Stomach smooth muscle (tissue), 2 donors: ENCODE measurements at regions not wholly inside any gene's neighbourhood (a gene's known extent, or its start where the extent isn't known, plus 50 kb on each side); places are given as distances from the start of the nearest gene placed in this dataset.

Experiments used
- H3K27ac ChIP-seq: one replicate; pipeline ENCODE4 v1.7.0; 2013; ENCODE audit warnings: mild to moderate bottlenecking, low read length, inconsistent platforms
- H3K27me3 ChIP-seq, 2 donors: one replicate each; pipeline ENCODE4 v1.7.0; 2013; ENCODE audit warnings: low read length in 2 of 2; ENCODE audit not compliant: insufficient read depth in 2 of 2, control insufficient read depth in 1 of 2
- H3K36me3 ChIP-seq, 2 donors: one replicate each; pipeline ENCODE4 v1.7.0; 2013; ENCODE audit warnings: low read length in 2 of 2; ENCODE audit not compliant: control insufficient read depth in 2 of 2, insufficient read depth in 2 of 2
- H3K4me1 ChIP-seq: one replicate; pipeline ENCODE4 v1.7.0; 2013; ENCODE audit warnings: low read length; ENCODE audit not compliant: control insufficient read depth, insufficient read depth
- H3K4me3 ChIP-seq, 2 donors: one replicate each; pipeline ENCODE4 v1.7.0; 2013; ENCODE audit warnings: low read length in 2 of 2
- H3K9ac ChIP-seq, 2 donors: one replicate each; pipeline ENCODE4 v1.7.0; 2013; ENCODE audit warnings: low read length in 2 of 2, mild to moderate bottlenecking in 1 of 2
- H3K9me3 ChIP-seq, 2 donors: one replicate each; pipeline ENCODE4 v1.7.0; 2013; ENCODE audit warnings: low read length in 2 of 2; ENCODE audit not compliant: control insufficient read depth in 2 of 2
- donor health status: healthy.
- donor health status: Pancreatic carcinoma.

DNA sequence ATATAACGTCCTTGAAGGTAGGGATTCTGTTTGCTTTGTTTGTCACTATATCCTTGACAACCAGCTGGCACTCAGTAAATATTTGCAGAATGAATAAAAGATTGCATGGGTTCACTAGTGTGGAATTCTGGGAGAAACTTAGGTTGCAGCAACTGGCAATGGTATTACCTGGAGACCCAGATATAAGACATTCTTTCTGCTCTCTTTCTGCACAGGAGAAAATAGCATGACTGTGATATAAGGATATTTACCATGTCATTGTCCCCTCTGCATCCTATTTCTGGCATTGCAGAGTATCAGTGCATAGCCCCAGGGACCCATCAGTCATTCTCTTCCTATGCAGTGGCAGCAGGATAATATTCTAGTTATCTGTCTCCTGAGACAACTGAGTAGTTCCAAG is 308.9 kb upstream of the LRRC7 start:
- no peak overlapping the region for H3K27ac ChIP-seq
- H3K36me3 ChIP-seq: no peaks in the 10 kb centered on the region
- H3K27me3 ChIP-seq: no peaks in the 10 kb centered on the region
- H3K4me3 ChIP-seq: no peak overlapping the region
- peaks cover 2% of the 10 kb centered on the region for H3K4me1 ChIP-seq
- H3K9me3 ChIP-seq: no peaks in the 10 kb centered on the region
- no peak overlapping the region for H3K9ac ChIP-seq

DNA sequence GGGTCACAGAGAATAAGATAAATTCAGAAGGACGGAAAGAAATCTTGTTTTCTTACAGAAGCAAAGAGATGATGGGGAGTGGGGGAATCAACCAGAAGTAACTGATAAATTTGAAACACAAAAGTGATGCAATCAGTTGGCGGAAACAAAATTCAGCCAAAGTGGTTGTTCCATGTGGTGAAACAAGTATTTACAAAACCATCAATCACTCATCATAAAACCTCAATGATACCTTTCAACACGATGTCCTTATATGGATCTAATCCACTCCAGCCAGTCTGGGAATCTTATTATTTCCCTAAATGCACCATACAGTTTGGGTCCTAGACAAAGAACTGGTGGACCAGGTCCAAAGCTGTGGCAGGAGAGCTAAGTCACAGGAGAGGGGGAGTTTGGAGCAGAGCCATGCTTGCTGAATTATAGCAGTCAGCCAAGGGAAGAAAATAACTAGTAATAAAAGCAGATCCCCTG is 303.8 kb upstream of the LRRC7 start:
- peaks cover 10% of the 10 kb centered on the region for H3K4me1 ChIP-seq
- H3K4me3 ChIP-seq: no peak overlapping the region
- H3K27me3 ChIP-seq: no peaks in the 10 kb centered on the region
- H3K36me3 ChIP-seq: no peaks in the 10 kb centered on the region
- H3K9me3 ChIP-seq: no peaks in the 10 kb centered on the region
- H3K27ac ChIP-seq: no peak overlapping the region
- H3K9ac ChIP-seq: no peak overlapping the region

DNA sequence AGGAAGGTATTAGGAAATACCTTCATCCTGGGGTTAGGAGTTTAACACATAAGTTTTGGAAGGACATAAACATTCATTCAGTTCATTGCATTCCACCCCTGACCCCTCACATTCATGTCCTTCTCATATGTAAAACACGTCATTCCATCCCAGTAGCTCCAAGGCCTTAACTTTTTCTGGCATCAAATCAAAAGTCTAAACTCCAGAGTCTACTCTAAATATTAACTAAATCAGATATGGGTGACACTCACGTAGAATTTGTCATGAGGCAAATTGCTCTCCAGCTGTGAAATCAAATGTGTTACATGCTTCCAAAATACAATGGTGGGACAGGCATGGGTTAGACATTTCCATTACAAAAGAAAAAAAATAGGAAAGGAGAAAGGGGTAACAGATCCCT is 298.2 kb upstream of the LRRC7 start:
- Histone ChIP-seq H3K27me3 (no peaks in the 10 kb centered on the region), H3K9me3 (no peaks in the 10 kb centered on the region), H3K4me3 (no peak overlapping the region), H3K4me1 (peaks cover 3% of the 10 kb centered on the region), H3K27ac (no peak overlapping the region), H3K36me3 (no peaks in the 10 kb centered on the region), H3K9ac (no peak overlapping the region)

DNA sequence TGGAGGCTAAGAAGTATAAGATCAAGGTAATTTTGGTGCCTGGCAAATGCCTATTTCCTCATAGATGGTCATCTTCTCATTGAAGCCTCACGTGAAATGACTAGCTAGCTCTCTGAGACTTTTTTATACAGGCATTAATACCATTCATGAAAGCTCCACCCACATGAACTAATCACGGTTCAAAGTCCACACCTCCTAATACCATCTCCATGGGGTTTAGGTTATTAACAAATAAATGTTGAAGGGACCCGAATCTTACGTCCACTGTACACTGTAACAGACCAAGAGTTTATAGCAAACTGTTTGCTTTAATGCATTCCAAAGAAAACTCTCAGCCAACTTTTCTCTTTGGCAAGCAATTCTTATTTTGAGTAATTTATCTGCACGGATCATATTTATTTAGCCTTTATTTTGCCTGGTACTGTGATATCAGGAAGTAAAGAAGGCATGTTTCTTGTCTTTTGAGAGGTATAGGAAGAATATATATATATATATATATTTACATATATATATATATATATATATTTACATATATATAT is 296.1 kb upstream of the LRRC7 start:
- no peak overlapping the region for H3K27ac ChIP-seq
- no peaks in the 10 kb centered on the region for H3K4me1 ChIP-seq
- no peak overlapping the region for H3K4me3 ChIP-seq
- no peak overlapping the region for H3K9ac ChIP-seq
- H3K27me3 ChIP-seq: no peaks in the 10 kb centered on the region
- no peaks in the 10 kb centered on the region for H3K36me3 ChIP-seq
- H3K9me3 ChIP-seq: no peaks in the 10 kb centered on the region

DNA sequence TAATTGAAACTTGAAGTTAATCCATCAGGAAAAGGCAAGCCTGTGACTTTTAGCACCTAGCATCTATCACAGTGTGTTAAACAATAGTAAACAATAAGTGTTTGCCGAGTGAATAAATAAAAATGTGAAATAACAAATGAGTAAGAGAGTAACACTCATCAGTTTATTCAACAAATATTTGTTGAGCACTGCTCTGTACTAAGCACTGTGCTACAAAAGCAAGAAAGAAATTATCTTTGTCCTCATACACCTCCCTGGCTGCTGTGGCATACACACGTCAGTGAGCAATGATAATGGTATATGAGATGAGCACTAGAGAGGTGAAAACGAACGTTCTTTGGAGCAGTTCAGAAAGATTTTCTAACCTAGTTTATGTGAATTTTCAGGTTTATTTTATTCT is 295.0 kb upstream of the LRRC7 start:
- no peaks in the 10 kb centered on the region for H3K36me3 ChIP-seq
- H3K4me1 ChIP-seq: no peaks in the 10 kb centered on the region
- H3K27me3 ChIP-seq: no peaks in the 10 kb centered on the region
- H3K27ac ChIP-seq: no peak overlapping the region
- no peak overlapping the region for H3K9ac ChIP-seq
- no peaks in the 10 kb centered on the region for H3K9me3 ChIP-seq
- H3K4me3 ChIP-seq: no peak overlapping the region

DNA sequence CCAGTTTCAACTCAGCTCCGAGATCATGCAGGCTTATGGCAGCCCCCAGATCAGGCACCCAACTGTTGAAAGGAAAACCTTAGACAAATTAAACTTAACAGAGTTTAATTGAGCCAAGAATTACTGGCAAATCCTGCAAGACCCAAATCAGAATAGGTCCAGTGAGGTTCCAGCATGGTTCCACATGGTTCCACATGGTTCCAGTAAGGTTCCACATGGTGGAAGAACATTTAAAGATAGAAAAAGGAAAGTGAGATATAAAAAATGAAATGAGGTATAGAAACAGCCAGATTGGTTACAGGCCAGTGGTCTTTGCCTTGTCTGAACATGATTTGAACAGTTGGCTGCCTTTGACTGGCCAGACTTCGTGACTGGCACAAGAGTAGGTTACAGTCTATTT is 288.8 kb upstream of the LRRC7 start:
- Histone ChIP-seq H3K9me3 (no peaks in the 10 kb centered on the region), H3K36me3 (no peaks in the 10 kb centered on the region), H3K4me3 (no peak overlapping the region), H3K4me1 (no peaks in the 10 kb centered on the region), H3K27ac (no peak overlapping the region), H3K9ac (no peak overlapping the region), H3K27me3 (no peaks in the 10 kb centered on the region)

DNA sequence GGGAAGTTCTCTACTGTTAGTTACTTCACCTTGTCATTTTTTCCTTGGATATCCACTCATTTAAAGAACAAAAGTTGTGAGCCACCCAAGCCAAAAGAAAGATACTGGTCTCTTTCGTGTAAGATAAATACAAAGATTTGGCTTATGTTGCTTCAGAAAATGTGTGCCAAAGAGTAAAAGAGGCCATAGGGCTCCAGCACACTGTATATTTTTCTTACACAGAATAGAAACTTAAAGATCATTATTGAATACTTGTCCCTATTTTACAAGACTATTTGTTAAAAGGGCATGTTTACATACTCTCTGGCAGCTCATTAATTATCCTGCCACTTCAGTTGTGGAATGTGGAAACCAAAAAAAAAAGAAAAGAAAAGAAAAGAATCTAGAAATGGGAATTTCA is 284.2 kb upstream of the LRRC7 start:
- Histone ChIP-seq H3K27me3 (no peaks in the 10 kb centered on the region), H3K4me1 (no peaks in the 10 kb centered on the region), H3K27ac (no peak overlapping the region), H3K36me3 (no peaks in the 10 kb centered on the region), H3K9me3 (no peaks in the 10 kb centered on the region), H3K4me3 (no peak overlapping the region), H3K9ac (no peak overlapping the region)

DNA sequence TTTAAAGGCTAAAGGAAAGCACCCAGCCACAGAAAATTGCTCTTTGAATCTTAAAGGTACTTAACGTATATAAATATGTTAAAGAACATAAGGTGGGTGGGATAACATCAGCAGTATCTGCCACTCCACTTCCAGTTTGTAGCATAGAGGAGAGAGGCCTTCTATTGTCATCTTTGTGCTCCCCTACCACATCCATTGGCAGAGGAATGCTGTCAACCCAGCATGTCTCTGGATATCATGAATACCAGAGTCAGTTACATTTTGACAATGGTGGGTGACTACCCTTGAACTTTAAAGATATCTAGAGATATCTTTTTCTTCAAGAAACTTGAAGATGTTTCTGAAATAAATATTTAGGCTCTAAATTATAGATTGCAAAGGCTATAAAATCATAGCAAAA is 283.2 kb upstream of the LRRC7 start:
- no peak overlapping the region for H3K9ac ChIP-seq
- H3K4me1 ChIP-seq: no peaks in the 10 kb centered on the region
- H3K36me3 ChIP-seq: no peaks in the 10 kb centered on the region
- no peak overlapping the region for H3K27ac ChIP-seq
- H3K4me3 ChIP-seq: no peak overlapping the region
- no peaks in the 10 kb centered on the region for H3K9me3 ChIP-seq
- H3K27me3 ChIP-seq: no peaks in the 10 kb centered on the region

DNA sequence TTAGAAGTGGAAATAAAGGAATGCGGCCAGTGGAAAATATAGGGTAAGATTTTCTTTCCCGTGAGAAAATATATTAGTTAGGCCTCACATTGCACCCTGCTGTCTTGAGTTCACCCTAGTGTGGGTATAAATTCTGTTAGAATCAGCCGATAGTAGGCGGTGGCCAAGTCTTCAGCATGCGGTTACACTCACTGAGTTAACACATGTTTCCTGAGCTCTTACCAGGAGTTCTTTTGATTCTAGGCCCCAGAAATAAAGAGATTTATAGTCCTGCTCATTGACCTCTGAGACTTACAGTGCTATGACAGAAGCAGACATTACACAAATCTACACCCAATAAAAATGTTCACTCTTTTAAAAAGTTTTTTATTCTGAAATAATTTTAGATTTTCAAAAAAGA is 279.3 kb upstream of the LRRC7 start:
- H3K9ac ChIP-seq: no peak overlapping the region
- no peaks in the 10 kb centered on the region for H3K9me3 ChIP-seq
- no peaks in the 10 kb centered on the region for H3K27me3 ChIP-seq
- H3K36me3 ChIP-seq: no peaks in the 10 kb centered on the region
- no peak overlapping the region for H3K4me3 ChIP-seq
- no peak overlapping the region for H3K27ac ChIP-seq
- no peaks in the 10 kb centered on the region for H3K4me1 ChIP-seq

DNA sequence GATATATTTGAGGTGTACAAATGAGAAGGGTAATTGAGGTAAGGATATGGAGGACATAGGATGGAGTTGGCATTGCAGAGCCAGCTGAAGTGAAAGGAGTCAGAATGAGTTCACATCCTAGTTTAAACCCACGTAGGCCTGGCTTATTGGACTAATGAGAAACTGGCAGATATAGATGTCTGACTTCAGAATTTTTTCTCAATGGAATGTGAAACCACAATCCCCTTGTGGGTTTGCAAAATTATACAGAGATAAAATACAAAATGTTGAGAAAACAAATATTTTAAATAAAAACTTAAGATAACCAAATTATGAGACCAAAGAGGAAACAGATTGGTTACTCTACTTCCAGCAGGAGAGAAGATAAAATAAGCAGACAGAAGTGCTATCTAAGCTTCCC is 277.4 kb upstream of the LRRC7 start:
- H3K36me3 ChIP-seq: no peaks in the 10 kb centered on the region
- no peak overlapping the region for H3K4me3 ChIP-seq
- no peaks in the 10 kb centered on the region for H3K9me3 ChIP-seq
- H3K27ac ChIP-seq: no peak overlapping the region
- H3K9ac ChIP-seq: no peak overlapping the region
- no peaks in the 10 kb centered on the region for H3K4me1 ChIP-seq
- H3K27me3 ChIP-seq: no peaks in the 10 kb centered on the region

DNA sequence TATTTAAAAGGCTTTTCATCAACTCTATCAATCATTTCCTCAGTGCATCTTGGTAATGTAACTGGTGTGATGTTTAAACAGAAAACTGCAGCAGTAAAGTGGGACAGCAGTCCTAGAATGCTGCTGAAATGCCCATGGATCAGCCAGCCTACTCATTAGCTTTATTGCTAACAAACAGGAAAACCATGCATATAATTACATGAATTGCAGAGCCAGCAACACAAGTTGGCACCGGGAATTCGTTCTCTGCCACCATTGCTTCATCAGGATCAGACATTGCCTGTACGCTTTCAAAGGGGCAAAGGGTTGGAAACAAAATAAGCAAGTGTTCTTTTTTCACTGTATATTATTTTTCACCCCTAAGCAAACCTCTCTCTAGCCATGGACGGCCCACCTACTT is 276.2 kb upstream of the LRRC7 start:
- Histone ChIP-seq H3K4me3 (no peak overlapping the region), H3K27me3 (no peaks in the 10 kb centered on the region), H3K9ac (no peak overlapping the region), H3K9me3 (no peaks in the 10 kb centered on the region), H3K4me1 (no peaks in the 10 kb centered on the region), H3K36me3 (no peaks in the 10 kb centered on the region), H3K27ac (no peak overlapping the region)
